IPS-NIHi7 (cell line): ENCODE measurements at regions not wholly inside any gene's neighbourhood (a gene's known extent, or its start where the extent isn't known, plus 50 kb on each side); places are given as distances from the start of the nearest gene placed in this dataset.

Source experiments
- DNase-seq: peaks from one replicate; pipeline ENCODE4 v3.0.0; 2012; ENCODE audit warnings: mixed read lengths; ENCODE audit errors: extremely low spot score

DNA sequence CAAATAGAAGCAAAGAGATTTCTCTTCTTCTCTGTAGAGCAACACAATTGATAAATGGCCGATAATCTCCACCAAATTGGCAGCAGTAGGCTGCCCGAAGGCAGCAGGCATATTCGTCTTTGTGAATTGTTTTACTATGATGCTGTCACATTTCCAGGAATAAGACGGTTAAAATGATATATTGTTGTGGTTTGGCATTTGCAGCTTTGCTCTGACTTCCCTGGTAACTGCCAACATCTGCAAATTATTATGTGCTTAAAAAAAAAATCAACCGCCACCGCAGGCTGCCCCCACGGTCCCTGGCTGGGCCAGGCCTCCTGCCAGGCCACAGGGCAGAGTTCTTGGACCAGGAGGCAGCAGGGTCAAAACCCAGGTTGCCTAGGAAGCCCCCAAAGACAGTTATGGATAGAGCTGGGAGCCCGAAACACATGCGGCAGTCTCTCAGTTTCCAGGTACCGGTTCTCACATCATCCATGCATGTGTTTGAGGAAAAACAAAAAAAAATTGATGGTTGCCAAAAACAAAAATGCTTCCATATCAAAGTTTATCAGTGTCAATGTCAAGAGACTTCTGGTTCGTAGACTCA is 179.3 kb downstream of the ETS2 start:
- no peak for DNase-seq

DNA sequence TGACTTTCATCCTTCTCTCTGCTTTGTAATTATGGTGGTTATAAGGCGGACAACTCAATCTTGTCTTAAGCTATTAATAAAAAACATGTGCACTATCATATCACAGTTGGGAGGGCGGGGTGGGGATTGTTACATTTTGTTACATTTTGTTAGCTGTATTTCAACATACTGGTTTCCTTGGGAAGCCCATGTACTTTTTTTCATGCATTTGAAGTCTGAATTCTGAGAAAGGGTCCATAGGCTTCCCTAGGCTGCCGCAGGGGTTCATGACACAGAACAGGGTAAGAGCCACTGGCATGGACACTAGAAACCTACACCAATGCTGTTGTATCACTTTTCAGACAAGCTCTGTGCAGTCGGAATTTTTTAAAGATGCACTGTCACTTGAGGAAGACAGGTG is 178.8 kb downstream of the ETS2 start:
- DNase-seq = no peak

GRCh38 chr21:38983560-38983959 is 177.8 kb downstream of the ETS2 start:
- DNase-seq = no peak

DNA sequence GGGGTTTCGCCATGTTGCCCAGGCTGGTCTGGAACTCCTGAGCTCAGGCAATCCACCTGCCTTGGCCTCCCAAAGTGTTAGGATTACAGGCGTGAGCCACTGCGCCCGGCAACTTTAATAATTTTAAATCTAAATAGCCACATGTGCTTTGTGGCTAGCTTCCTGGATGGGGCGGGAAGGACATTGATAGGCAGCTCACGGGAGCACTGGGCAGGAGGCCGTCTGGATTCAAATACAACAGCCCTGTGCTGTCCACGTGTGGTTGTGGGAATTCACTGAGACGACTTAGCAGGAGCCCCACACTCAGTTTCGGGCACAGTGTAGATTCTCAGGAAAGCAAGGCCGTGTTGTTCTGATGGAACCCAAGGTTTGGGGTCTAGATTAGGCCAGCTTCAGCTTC is 177.1 kb downstream of the ETS2 start:
- no peak for DNase-seq

- DNase-seq = peak; percentile 64
Observed at GRCh38 chr21:38982096-38982495, 176.4 kb downstream of the ETS2 start.

DNA sequence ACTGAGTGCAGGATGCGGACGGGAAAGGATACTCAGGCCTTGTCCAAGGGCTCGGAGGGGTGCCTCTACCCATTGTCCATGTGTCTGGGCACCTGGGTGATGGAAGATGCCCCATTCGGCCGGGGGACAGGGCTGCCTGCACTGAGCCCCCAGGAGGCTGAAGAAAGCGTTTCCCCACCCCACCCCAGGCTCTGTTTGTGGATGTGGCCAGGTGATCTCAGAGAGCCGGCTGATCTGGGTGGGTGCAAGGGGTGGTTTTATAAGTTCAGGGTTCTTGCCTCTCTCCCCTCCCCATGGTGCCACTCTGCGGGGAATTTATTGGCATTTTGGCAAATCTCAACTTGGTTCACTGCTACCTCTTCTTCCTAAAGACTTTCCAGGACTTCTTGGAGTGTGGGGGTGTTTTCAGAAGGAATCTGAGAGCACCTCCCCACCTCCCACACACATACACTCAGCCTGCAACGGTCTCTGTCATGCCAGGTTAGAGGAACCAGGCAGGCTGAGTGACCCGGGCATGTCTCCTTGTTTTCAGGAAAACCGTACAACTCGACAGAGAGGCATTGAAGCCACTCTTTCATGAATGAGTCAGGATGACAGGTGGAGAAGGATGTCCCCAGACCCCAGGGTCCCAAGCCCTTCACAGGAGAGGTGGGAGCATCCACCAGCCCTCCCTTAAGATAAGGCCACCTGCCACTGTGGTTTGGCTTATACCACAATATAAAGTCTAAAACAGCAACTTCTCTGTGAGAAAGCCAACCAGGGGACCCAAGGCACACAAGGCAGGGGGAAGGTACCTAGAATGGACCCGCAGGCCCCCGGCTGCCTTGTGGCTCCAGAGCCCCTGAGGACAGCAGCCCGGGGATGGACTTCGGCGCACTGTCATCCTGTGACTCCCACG is 174.9 kb downstream of the ETS2 start:
- no peak for DNase-seq

GRCh38 chr21:38979271-38980121 is 173.8 kb downstream of the ETS2 start:
- peak; percentile 43 for DNase-seq

DNA sequence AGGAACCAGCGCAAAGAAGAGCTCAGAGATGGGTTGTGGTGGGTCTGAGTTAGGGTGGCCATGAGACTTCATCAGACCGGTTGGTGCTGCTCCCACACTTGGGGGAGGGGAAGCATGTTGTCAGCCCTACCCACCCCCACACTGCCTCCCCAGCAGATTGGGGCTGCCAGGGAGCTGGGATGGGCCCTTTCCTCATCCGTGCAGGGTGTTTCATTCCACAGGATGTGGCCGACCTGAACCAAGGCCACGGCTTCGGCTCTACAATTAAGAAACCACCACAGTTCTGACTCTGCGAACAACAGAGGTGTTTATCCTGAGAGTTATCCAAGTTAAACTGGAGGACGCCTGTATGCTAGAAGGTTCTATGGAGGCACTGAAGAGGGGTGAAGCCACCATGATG is 171.2 kb downstream of the ETS2 start:
- no peak for DNase-seq

- DNase-seq = no peak
Observed at GRCh38 chr21:38973552-38973951, 167.8 kb downstream of the ETS2 start.

- DNase-seq = no peak
Observed at GRCh38 chr21:38972078-38972477, 166.3 kb downstream of the ETS2 start.

- DNase-seq = no peak
Observed at GRCh38 chr21:38970765-38971164, 165.0 kb downstream of the ETS2 start.

DNA sequence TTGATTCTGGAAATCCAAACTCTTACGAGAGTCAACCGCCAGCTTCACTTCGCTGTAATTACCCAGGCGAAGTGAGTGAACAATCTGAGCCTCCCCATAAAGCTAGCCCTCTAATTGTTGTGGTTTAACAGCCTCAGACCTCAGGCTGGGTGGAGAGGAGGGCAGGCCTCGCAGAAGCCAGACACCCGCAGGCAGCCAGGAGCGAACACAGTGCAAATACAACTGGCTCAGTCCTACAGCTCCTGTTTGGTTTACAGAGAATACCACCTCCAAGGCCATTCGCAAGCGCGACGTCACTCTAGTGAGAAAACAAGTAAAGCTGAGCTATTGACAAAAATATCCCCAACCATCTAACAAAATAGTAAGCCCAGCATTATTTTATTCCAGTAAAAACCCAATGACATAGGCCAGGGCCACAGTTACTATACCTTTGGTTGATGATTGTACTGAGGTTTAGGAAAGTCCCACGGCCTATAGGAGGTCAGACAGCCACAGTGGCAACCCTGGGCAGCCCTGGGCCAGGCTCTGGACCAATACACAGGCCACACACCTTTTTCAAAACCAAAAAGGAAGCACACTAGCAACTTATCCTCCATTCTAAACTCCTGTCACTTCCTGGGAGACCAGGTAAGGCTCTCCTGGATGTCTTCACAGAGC is 163.3 kb downstream of the ETS2 start:
- no peak for DNase-seq

GRCh38 chr21:38965910-38966504 is 160.3 kb downstream of the ETS2 start:
- DNase-seq = peak; percentile 79

GRCh38 chr21:38965241-38965640 is 159.5 kb downstream of the ETS2 start:
- no peak for DNase-seq

- no peak for DNase-seq
Observed at GRCh38 chr21:38963006-38963405, 157.3 kb downstream of the ETS2 start.

DNA sequence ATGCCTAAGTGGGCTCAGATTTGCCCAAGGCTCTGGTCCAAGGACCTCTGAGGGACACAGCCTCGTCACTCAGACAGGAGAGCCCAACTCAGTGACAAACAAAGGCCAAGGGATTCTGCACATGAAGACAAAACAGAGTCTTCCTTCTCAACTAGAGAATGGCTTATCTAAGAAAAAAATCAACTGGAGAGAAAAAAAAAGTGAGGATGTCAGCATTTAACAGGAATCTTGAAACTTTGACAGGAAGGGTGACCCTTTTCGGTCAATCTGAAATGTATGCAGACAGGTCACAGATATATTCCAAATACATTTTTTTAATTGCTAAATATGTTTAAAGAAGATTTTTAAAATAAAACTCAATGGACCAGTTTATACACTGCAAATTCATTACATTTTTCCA is 154.5 kb downstream of the ETS2 start:
- DNase-seq = no peak

GRCh38 chr21:38959692-38960061 is 153.9 kb downstream of the ETS2 start:
- no peak for DNase-seq

DNA sequence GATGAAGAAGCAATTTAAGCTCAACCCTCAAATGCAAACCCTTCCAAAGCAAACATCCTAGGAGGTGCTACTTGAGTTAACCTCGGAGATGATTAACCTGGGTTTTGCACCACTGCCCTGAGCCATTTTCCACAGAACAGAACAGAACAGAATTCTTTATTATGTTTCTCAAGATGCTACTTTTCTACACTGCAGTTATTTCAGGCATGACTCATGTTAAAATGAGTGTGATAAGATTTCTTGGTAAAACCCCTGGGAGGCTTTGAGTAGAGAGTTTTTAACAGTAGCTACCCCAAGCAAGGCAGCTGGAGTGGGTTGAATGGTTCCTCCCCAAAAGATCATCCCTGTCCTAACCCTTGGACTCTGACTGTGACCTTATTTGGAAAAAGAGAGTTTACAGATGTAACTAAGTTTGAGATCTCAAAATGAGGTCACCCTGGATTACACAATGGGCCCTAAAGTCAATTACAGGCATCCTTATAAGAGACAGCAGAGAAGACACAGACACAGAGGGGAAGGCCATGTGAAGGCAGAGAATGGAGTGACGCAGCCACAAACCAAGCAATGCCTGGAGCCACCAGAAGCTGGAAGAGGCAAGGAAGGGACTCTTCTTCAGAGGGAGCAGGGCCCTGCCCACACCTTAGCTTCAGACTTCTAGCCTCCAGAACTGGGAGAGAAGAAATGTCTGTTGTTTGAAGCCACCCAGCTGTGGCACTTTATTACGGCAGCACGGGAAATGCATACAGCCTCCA is 153.4 kb downstream of the ETS2 start:
- DNase-seq = no peak

DNA sequence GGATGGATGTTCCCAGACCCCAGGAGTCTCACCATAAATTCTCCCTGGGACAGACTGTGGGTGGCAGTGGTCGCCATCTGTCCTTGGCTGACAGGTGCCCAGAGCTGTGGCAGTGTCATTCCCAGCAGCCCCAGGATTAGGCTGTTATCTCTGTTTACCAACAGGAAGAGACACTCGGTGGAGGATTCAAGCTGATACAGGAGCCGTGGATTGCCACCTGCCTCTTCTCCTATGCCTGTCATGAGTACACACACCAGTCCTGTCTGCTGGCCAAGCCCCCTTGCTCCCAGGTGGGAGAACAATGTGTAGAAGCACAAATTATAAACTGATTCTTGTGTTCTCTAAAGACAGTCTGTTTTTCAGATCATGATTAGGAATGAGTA is 152.6 kb downstream of the ETS2 start:
- no peak for DNase-seq

DNA sequence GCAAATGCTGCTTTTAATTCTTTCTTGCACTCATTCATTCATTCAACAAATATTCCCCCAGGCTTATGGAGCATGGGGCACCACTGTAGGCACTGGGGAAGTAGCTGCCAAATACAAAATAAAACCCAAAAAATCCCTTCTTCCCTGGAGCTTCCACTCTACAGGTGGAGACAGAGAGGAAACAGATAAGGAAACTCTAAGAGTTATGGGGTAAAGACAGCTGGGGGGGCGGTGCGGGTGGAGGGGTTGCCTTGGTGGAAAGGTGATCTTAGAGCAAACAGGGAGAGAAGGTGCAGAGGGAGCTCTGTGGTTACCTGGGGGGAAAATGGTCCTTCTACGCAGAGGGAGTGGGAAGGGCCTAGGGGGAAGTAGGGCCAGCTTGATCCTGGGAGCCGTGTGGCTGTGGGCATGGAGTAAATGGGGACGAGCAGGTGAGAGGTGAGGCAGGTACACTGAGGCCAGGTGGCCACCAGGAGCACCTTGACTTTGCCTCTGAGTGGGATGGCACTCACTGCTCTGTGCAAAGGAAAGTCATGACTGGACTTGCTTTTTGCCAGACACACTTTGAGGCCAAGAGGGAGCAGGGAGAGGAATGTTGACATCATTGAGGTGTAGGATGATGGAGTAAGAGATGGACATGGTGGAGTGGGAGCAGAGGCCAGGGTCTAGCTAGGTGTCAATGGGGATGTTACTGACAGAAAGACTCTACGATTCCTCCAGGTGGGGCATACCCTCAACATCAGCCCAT is 152.0 kb downstream of the ETS2 start:
- no peak for DNase-seq
